HCT116 (cell line): ENCODE measurements at regions not wholly inside any gene's neighbourhood (a gene's known extent, or its start where the extent isn't known, plus 50 kb on each side); places are given as distances from the start of the nearest gene placed in this dataset.

Experiments used
- ATAC-seq: fragments of 200-7000 bp; cut with Tn5 transposase; 2 replicates; pipeline ENCODE4 v1.9.1; 2020; ENCODE audit warnings: mild to moderate bottlenecking, moderate library complexity
- BruUV-seq: library from RNA; stranded (reverse); fragments of 400-500 nt; replicated peaks from 2 replicates; lab custom pipeline; 2021; lab: Mats Ljungman, UMichigan
- CTCF ChIA-PET: fragments of 300-600 bp; sonication (Branson Sonifier 250); formaldehyde crosslinking; loops from one replicate; lab custom pipeline; 2021; ENCODE audit warnings: antibody characterized with exemption; lab: Charles Lee
- POLR2A ChIA-PET: fragments of 300-600, 350-600 bp; sonication (Branson Sonifier 250); formaldehyde crosslinking; loops from one replicate; lab custom pipeline; 2021; ENCODE audit warnings: antibody characterized with exemption; lab: Charles Lee
- RAD21 ChIA-PET, 2 experiments: fragments of 300-600 bp; sonication (Branson Sonifier 250); formaldehyde crosslinking; loops; one replicate each; lab custom pipeline; 2023; ENCODE audit warnings: low total read pairs in 2 of 2; ENCODE audit not compliant: uncharacterized antibody in 2 of 2, unreplicated experiment in 2 of 2, low non-redundant PET in 1 of 2; lab: Charles Lee
- DNase-seq: peaks from one replicate; pipeline ENCODE4 v3.0.0-alpha.2; 2010; ENCODE audit warnings: low read depth, low spot score
- H2AFZ ChIP-seq: fragments of 200-600 bp; shearing (Covaris generic), sonication (generic); 2 replicates; pipeline ENCODE4 v1.6.1; 2017; ENCODE audit warnings: low read depth, mixed run types, mixed read lengths, antibody characterized with exemption, low read length; ENCODE audit not compliant: poor library complexity, severe bottlenecking
- H3K27ac ChIP-seq: 2 replicates; pipeline ENCODE4 v1.5.1; 2012; ENCODE audit warnings: low read depth, low read length
- H3K27me3 ChIP-seq: fragments of 200-600 bp; sonication (generic); 2 replicates; pipeline ENCODE4 v1.6.1; 2016; ENCODE audit warnings: mixed run types, low read length, mixed read lengths; ENCODE audit not compliant: insufficient read depth
- H3K36me3 ChIP-seq, 2 experiments: fragments of 200-500 bp in 1 of 2; fragments of 200-600 bp in 1 of 2; sonication (Bioruptor generic) in 1 of 2; sonication (generic) in 1 of 2; 2 replicates each; pipeline versions ENCODE4 v1.5.1 to v1.6.1; 2014 to 2016; ENCODE audit warnings: low read length in 2 of 2, inconsistent platforms in 1 of 2, mixed read lengths in 1 of 2, mixed run types in 1 of 2; ENCODE audit not compliant: insufficient read depth in 2 of 2, control insufficient read depth in 1 of 2
- H3K4me1 ChIP-seq, 2 experiments: fragments of 200-600 bp in 1 of 2; sonication (generic) in 1 of 2; 2 replicates each; pipeline versions ENCODE4 v1.5.1 to v1.6.1; 2012 to 2017; ENCODE audit warnings: low read length in 2 of 2, inconsistent platforms in 1 of 2, mild to moderate bottlenecking in 1 of 2, mixed read lengths in 1 of 2, mixed run types in 1 of 2, moderate library complexity in 1 of 2; ENCODE audit not compliant: insufficient read depth in 2 of 2, control insufficient read depth in 1 of 2
- H3K4me2 ChIP-seq: fragments of 200-600 bp; sonication (generic); 2 replicates; pipeline ENCODE4 v1.6.1; 2017; ENCODE audit warnings: mixed run types, low read length, mixed read lengths
- H3K4me3 ChIP-seq, 2 experiments: fragments of 200-600 bp in 1 of 2; sonication (generic) in 1 of 2; replicated peaks in 1 of 2; 2 replicates each; pipeline ENCODE4 v1.5.1; 2011 to 2016; ENCODE audit warnings: low read length in 2 of 2, control low read depth in 1 of 2, low read depth in 1 of 2, mild to moderate bottlenecking in 1 of 2, mixed read lengths in 1 of 2, mixed run types in 1 of 2
- H3K79me2 ChIP-seq: fragments of 200-600 bp; sonication (generic); 2 replicates; pipeline ENCODE4 v1.6.1; 2017; ENCODE audit warnings: mild to moderate bottlenecking, mixed run types, low read length, moderate library complexity, mixed read lengths; ENCODE audit not compliant: insufficient read depth
- H3K9ac ChIP-seq: fragments of 200-600 bp; sonication (generic); 2 replicates; pipeline ENCODE4 v1.6.1; 2016; ENCODE audit warnings: low read length, mixed read lengths
- H3K9me2 ChIP-seq: fragments of 200-600 bp; sonication (generic), shearing (Covaris generic); 2 replicates; pipeline ENCODE4 v1.6.1; 2017; ENCODE audit warnings: mixed run types, mild to moderate bottlenecking, moderate library complexity; ENCODE audit not compliant: insufficient read depth
- H3K9me3 ChIP-seq, 2 experiments: fragments of 200-500 bp in 1 of 2; fragments of 200-600 bp in 1 of 2; sonication (Bioruptor generic) in 1 of 2; sonication (generic) in 1 of 2; 2 replicates each; pipeline ENCODE4 v1.6.1; 2014 to 2017; ENCODE audit warnings: low read length in 2 of 2, mixed read lengths in 2 of 2, inconsistent platforms in 1 of 2, low read depth in 1 of 2, mild to moderate bottlenecking in 1 of 2, mixed run types in 1 of 2, moderate library complexity in 1 of 2; ENCODE audit not compliant: control insufficient read depth in 1 of 2, insufficient read depth in 1 of 2
- H4K20me1 ChIP-seq: fragments of 200-600 bp; sonication (generic), shearing (Covaris generic); 2 replicates; pipeline ENCODE4 v1.6.1; 2017; ENCODE audit warnings: mixed run types, mild to moderate bottlenecking, moderate library complexity; ENCODE audit not compliant: insufficient read depth
- EGR1 ChIP-seq: IDR thresholded peaks from 2 replicates; pipeline ENCODE4 v1.6.1; 2012; ENCODE audit warnings: low read depth
- ELF1 ChIP-seq: IDR thresholded peaks from 2 replicates; pipeline ENCODE4 v1.6.1; 2012; ENCODE audit warnings: low read depth, borderline replicate concordance
- EZH2 ChIP-seq: fragments of 200-600 bp; sonication (generic); IDR thresholded peaks from 2 replicates; pipeline ENCODE4 v1.6.1; 2017; ENCODE audit warnings: antibody characterized with exemption, mixed run types
- SP1 ChIP-seq: IDR thresholded peaks from 2 replicates; pipeline ENCODE4 v1.6.1; 2012; ENCODE audit warnings: low read depth
- SRF ChIP-seq: IDR thresholded peaks from 2 replicates; pipeline ENCODE4 v1.6.1; 2012; ENCODE audit warnings: low read depth
- TCF7L2 ChIP-seq: IDR thresholded peaks from 2 replicates; pipeline ENCODE4 v1.7.0; 2011; ENCODE audit warnings: borderline replicate concordance, inconsistent platforms; ENCODE audit not compliant: insufficient read depth, insufficient read length; ENCODE audit errors: extremely low read depth
- intact Hi-C: fragments of 100-400 bp; cut with micrococcal nuclease; formaldehyde crosslinking; loops from 2 replicates; pipeline ENCODE4 v1.10.0; 2022
- TF ChIP-seq, protein P1 (sequence below): IDR thresholded peaks from 2 replicates; pipeline ENCODE4 v1.6.1; 2012; ENCODE audit warnings: low read depth
- TF ChIP-seq, protein P2 (sequence below), 3 experiments: fragments of 200-600 bp in 1 of 3; sonication (generic) in 1 of 3; IDR thresholded peaks in 2 of 3; conservative IDR thresholded peaks in 1 of 3; 2 replicates each; pipeline ENCODE4 v1.5.1; 2012 to 2017; ENCODE audit warnings: low read depth in 2 of 3, low read length in 2 of 3, antibody characterized with exemption in 1 of 3, borderline replicate concordance in 1 of 3, control low read depth in 1 of 3, mild to moderate bottlenecking in 1 of 3, mixed read lengths in 1 of 3, mixed run types in 1 of 3, moderate library complexity in 1 of 3; ENCODE audit not compliant: insufficient read depth in 1 of 3
- TF ChIP-seq, protein P3 (sequence below): IDR thresholded peaks from 2 replicates; pipeline ENCODE4 v1.6.1; 2012
- TF ChIP-seq, protein P4 (sequence below): IDR thresholded peaks from 2 replicates; pipeline ENCODE4 v1.6.1; 2011; ENCODE audit warnings: mild to moderate bottlenecking, low read length, moderate library complexity; ENCODE audit not compliant: insufficient replicate concordance; ENCODE audit errors: extremely low read depth

DNA sequence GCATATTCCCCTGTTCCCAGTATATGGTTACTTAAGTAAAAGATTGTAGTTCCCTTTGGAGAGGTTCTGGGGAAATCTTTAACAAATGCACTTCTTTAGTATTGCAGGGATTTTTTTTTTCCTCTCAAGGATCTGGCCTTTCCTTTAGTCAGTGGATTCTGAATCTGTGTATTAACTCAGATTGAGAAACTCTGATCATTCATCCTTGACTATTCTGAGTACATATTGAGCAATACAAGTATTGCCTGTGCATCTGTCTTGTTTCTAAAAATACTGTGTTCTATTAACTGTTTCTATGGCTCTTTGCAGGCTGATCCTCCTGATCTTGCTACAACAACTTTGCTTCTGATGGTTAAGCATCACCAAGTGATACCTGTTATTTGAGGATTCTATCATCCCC, 67.8 kb upstream of the FGGY start:
- Histone ChIP-seq H3K27ac (no peak overlapping the region), H3K79me2 (no peaks in the 10 kb centered on the region), H3K9ac (no peak overlapping the region), H3K9me3 (no peaks in the 10 kb centered on the region), H3K36me3 (no peaks in the 10 kb centered on the region), H4K20me1 (no peaks in the 10 kb centered on the region), H3K4me3 (no peak overlapping the region), H3K4me2 (no peak overlapping the region), H3K27me3 (no peaks in the 10 kb centered on the region), H3K9me2 (no peaks in the 10 kb centered on the region), H2AFZ (no peak overlapping the region), H3K4me1 (no peaks in the 10 kb centered on the region)
- TF ChIP-seq, protein P1, sequence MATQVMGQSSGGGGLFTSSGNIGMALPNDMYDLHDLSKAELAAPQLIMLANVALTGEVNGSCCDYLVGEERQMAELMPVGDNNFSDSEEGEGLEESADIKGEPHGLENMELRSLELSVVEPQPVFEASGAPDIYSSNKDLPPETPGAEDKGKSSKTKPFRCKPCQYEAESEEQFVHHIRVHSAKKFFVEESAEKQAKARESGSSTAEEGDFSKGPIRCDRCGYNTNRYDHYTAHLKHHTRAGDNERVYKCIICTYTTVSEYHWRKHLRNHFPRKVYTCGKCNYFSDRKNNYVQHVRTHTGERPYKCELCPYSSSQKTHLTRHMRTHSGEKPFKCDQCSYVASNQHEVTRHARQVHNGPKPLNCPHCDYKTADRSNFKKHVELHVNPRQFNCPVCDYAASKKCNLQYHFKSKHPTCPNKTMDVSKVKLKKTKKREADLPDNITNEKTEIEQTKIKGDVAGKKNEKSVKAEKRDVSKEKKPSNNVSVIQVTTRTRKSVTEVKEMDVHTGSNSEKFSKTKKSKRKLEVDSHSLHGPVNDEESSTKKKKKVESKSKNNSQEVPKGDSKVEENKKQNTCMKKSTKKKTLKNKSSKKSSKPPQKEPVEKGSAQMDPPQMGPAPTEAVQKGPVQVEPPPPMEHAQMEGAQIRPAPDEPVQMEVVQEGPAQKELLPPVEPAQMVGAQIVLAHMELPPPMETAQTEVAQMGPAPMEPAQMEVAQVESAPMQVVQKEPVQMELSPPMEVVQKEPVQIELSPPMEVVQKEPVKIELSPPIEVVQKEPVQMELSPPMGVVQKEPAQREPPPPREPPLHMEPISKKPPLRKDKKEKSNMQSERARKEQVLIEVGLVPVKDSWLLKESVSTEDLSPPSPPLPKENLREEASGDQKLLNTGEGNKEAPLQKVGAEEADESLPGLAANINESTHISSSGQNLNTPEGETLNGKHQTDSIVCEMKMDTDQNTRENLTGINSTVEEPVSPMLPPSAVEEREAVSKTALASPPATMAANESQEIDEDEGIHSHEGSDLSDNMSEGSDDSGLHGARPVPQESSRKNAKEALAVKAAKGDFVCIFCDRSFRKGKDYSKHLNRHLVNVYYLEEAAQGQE = no peak
- TF ChIP-seq TCF7L2 (no peak), SP1 (no peak), SRF (no peak), ELF1 (no peak), EGR1 (no peak), EZH2 (no peak)
- TF ChIP-seq, protein P2, sequence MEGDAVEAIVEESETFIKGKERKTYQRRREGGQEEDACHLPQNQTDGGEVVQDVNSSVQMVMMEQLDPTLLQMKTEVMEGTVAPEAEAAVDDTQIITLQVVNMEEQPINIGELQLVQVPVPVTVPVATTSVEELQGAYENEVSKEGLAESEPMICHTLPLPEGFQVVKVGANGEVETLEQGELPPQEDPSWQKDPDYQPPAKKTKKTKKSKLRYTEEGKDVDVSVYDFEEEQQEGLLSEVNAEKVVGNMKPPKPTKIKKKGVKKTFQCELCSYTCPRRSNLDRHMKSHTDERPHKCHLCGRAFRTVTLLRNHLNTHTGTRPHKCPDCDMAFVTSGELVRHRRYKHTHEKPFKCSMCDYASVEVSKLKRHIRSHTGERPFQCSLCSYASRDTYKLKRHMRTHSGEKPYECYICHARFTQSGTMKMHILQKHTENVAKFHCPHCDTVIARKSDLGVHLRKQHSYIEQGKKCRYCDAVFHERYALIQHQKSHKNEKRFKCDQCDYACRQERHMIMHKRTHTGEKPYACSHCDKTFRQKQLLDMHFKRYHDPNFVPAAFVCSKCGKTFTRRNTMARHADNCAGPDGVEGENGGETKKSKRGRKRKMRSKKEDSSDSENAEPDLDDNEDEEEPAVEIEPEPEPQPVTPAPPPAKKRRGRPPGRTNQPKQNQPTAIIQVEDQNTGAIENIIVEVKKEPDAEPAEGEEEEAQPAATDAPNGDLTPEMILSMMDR (IDR thresholded peaks at IDR 0.05 in 2 of 3, conservative IDR thresholded peaks at IDR 0.05 in 1 of 3; ENCODE audit: borderline replicate concordance in 1 of 3, insufficient read depth in 1 of 3, low read depth in 2 of 3, low read length in 2 of 3) = no peak
- TF ChIP-seq, protein P3, sequence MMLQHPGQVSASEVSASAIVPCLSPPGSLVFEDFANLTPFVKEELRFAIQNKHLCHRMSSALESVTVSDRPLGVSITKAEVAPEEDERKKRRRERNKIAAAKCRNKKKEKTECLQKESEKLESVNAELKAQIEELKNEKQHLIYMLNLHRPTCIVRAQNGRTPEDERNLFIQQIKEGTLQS = no peak
- TF ChIP-seq, protein P4, sequence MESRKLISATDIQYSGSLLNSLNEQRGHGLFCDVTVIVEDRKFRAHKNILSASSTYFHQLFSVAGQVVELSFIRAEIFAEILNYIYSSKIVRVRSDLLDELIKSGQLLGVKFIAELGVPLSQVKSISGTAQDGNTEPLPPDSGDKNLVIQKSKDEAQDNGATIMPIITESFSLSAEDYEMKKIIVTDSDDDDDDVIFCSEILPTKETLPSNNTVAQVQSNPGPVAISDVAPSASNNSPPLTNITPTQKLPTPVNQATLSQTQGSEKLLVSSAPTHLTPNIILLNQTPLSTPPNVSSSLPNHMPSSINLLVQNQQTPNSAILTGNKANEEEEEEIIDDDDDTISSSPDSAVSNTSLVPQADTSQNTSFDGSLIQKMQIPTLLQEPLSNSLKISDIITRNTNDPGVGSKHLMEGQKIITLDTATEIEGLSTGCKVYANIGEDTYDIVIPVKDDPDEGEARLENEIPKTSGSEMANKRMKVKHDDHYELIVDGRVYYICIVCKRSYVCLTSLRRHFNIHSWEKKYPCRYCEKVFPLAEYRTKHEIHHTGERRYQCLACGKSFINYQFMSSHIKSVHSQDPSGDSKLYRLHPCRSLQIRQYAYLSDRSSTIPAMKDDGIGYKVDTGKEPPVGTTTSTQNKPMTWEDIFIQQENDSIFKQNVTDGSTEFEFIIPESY = no peak
- no TSS peak for BruUV-seq
- DNase-seq (no peak), ATAC-seq (no peak)
- CTCF ChIA-PET = no interaction called here
- intact Hi-C loops = no loop called here
- POLR2A ChIA-PET = no interaction called here
- RAD21 ChIA-PET = no interaction called here
